K562 (cell line): ENCODE measurements at regions not wholly inside any gene's neighbourhood (a gene's known extent, or its start where the extent isn't known, plus 50 kb on each side); places are given as distances from the start of the nearest gene placed in this dataset.

Experiments used
- ATAC-seq: fragments of 200-7000 bp; cut with Tn5 transposase; 3 replicates; pipeline ENCODE4 v1.9.1; 2020; ENCODE audit warnings: moderate library complexity
- BruUV-seq: library from RNA; stranded (reverse); fragments of 400-500 nt; replicated peaks from 2 replicates; lab custom pipeline; 2021; lab: Mats Ljungman, UMichigan
- CTCF ChIA-PET: fragments of 300-600 bp; formaldehyde crosslinking; extraction: SDS; loops from one replicate; lab custom pipeline; 2021; ENCODE audit warnings: low intra/inter-chr PET ratio; lab: Yijun Ruan, JAX
- POLR2A ChIA-PET: fragments of 300-600, 350-650 bp; sonication (Branson Sonifier 250); formaldehyde crosslinking; extraction: SDS; loops from one replicate; lab custom pipeline; 2021; ENCODE audit warnings: antibody characterized with exemption, inconsistent platforms; lab: Yijun Ruan, JAX
- DNase-seq, 4 experiments: peaks; one replicate each; pipeline versions ENCODE4 v3.0.0 to v3.0.0-alpha.2; 2011 to 2018; ENCODE audit warnings: low spot score in 3 of 4, mixed read lengths in 3 of 4; ENCODE audit errors: extremely low read depth in 1 of 4
- FAIRE-seq: peaks from 2 replicates; lab custom pipeline; 2011; peaks lifted over from hg19 to GRCh38; lab: Jason Lieb, UNC
- H2AFZ ChIP-seq: 2 replicates; pipeline ENCODE4 v1.6.0; 2011; ENCODE audit warnings: low read depth, low read length, control low read depth, inconsistent platforms
- H3K27ac ChIP-seq: fragments of 200-600 bp; 3 replicates; pipeline ENCODE4 v1.8.0; 2011; ENCODE audit warnings: low read depth, mild to moderate bottlenecking, control low read depth, inconsistent platforms, low read length, moderate library complexity, mixed read lengths; ENCODE audit errors: extremely low read depth
- H3K27me3 ChIP-seq, 2 experiments: fragments of 300-600 bp in 1 of 2; 2 replicates in 1 of 2; 3 replicates in 1 of 2; pipeline versions ENCODE4 v1.6.0 to v1.8.0; 2011; ENCODE audit warnings: inconsistent platforms in 2 of 2, low read length in 2 of 2, mild to moderate bottlenecking in 1 of 2, mixed read lengths in 1 of 2, moderate library complexity in 1 of 2; ENCODE audit not compliant: control insufficient read depth in 2 of 2, insufficient read depth in 2 of 2
- H3K36me3 ChIP-seq: fragments of 300-600 bp; 3 replicates; pipeline ENCODE4 v1.8.0; 2011; ENCODE audit warnings: mild to moderate bottlenecking, low read length, inconsistent platforms; ENCODE audit not compliant: control insufficient read depth, insufficient read depth
- H3K4me1 ChIP-seq, 2 experiments: fragments of 200-600 bp in 1 of 2; replicated peaks in 1 of 2; 2 replicates in 1 of 2; 3 replicates in 1 of 2; pipeline versions ENCODE4 v1.5.1 to v1.8.0; 2011; ENCODE audit warnings: inconsistent platforms in 2 of 2, low read length in 2 of 2, mild to moderate bottlenecking in 1 of 2, mixed read lengths in 1 of 2, moderate library complexity in 1 of 2; ENCODE audit not compliant: control insufficient read depth in 2 of 2, insufficient read depth in 2 of 2
- H3K4me2 ChIP-seq: 2 replicates; pipeline ENCODE4 v1.6.1; 2011; ENCODE audit warnings: low read length, control low read depth, inconsistent platforms, mixed read lengths; ENCODE audit not compliant: insufficient read depth
- H3K4me3 ChIP-seq: fragments of 200-600 bp; sonication (generic), shearing (Covaris generic); 2 replicates; pipeline ENCODE4 v1.5.1; 2016; ENCODE audit warnings: control low read depth, inconsistent platforms
- H3K79me2 ChIP-seq: fragments of 200-600 bp; 3 replicates; pipeline ENCODE4 v1.8.0; 2011; ENCODE audit warnings: low read length, inconsistent platforms; ENCODE audit not compliant: control insufficient read depth, insufficient read depth
- H3K9ac ChIP-seq, 2 experiments: 2 replicates each; pipeline versions ENCODE4 v1.6.0 to v1.6.1; 2011; ENCODE audit warnings: low read depth in 2 of 2, low read length in 2 of 2, control low read depth in 1 of 2, inconsistent platforms in 1 of 2, mild to moderate bottlenecking in 1 of 2, mixed read lengths in 1 of 2; ENCODE audit not compliant: insufficient read depth in 1 of 2
- H3K9me1 ChIP-seq: one replicate; pipeline ENCODE4 v1.6.0; 2011; ENCODE audit warnings: inconsistent platforms, mild to moderate bottlenecking, low read length, moderate library complexity; ENCODE audit not compliant: control insufficient read depth, insufficient read depth
- H3K9me3 ChIP-seq: replicated peaks from 2 replicates; pipeline ENCODE4 v1.5.1; 2011; ENCODE audit warnings: low read depth, low read length, inconsistent platforms; ENCODE audit not compliant: control insufficient read depth, insufficient read depth
- H4K20me1 ChIP-seq: replicated peaks from 2 replicates; pipeline ENCODE4 v1.6.1; 2011; ENCODE audit warnings: low read length, inconsistent platforms, mixed read lengths; ENCODE audit not compliant: control insufficient read depth, insufficient read depth
- COPS2 ChIP-seq: fragments of 450-650 bp; conservative IDR thresholded peaks from 2 replicates; pipeline ENCODE4 v1.6.1; 2016; ENCODE audit warnings: mild to moderate bottlenecking, moderate library complexity
- WGBS: fragments of 100-300 bp; shearing (Covaris generic); methylation state at CpG from one replicate; pipeline ENCODE4 v1.1.6; 2016; ENCODE audit warnings: low coverage, mixed read lengths; ENCODE audit not compliant: insufficient coverage; ENCODE audit errors: missing lambda C conversion rate; 5-methylcytosine and 5-hydroxymethylcytosine counted together
- in situ Hi-C: fragments of 300-500 bp; cut with MboI; formaldehyde crosslinking; loops from 4 replicates; pipeline ENCODE4 v1.15.0; 2018; ENCODE audit warnings: inconsistent platforms, mixed read lengths
- intact Hi-C: fragments of 100-400 bp; cut with micrococcal nuclease; formaldehyde crosslinking; loops from 2 replicates; pipeline ENCODE4 v1.14.2; 2022

- Histone ChIP-seq H3K9me1 (no peaks in the 10 kb centered on the region), H3K4me2 (no peak overlapping the region), H4K20me1 (no peaks in the 10 kb centered on the region), H3K4me1 (no peaks in the 10 kb centered on the region), H3K9me3 (no peaks in the 10 kb centered on the region), H3K79me2 (no peaks in the 10 kb centered on the region), H3K9ac (no peak overlapping the region), H3K4me3 (no peak overlapping the region), H3K27ac (no peak overlapping the region), H2AFZ (no peak overlapping the region), H3K27me3 (peaks cover 0 to 8% of the 10 kb centered on the region in 2 experiments; a peak in 1 of 5 replicates), H3K36me3 (no peaks in the 10 kb centered on the region)
- DNase-seq: no peak
- 0% methylated on average over 4 of the region's 4 CpGs for WGBS
- no peak for ATAC-seq
- no TSS peak for BruUV-seq
- TF ChIP-seq COPS2: no peak
- in situ Hi-C loops: no loop called here
- POLR2A ChIA-PET: no interaction called here
- CTCF ChIA-PET: no interaction called here
- intact Hi-C loops: no loop called here
- FAIRE-seq: no peak
Observed at GRCh38 chr14:56528927-56529326, 50.7 kb upstream of the TMEM260 start.
